H1 (cell line): ENCODE measurements at regions not wholly inside any gene's neighbourhood (a gene's known extent, or its start where the extent isn't known, plus 50 kb on each side); places are given as distances from the start of the nearest gene placed in this dataset.

Experiments used
- EGR1 ChIP-seq: IDR thresholded peaks from 2 replicates; pipeline ENCODE4 v1.6.1; 2011; ENCODE audit warnings: low read depth, low read length, borderline replicate concordance
- EZH2 ChIP-seq: fragments of 200-600 bp; sonication (generic); IDR thresholded peaks from 2 replicates; pipeline ENCODE4 v1.7.1; 2012; ENCODE audit warnings: low read depth, mild to moderate bottlenecking, moderate library complexity, low read length, inconsistent platforms; ENCODE audit not compliant: severe bottlenecking
- JUND ChIP-seq: IDR thresholded peaks from 2 replicates; pipeline ENCODE4 v1.6.1; 2011; ENCODE audit warnings: mild to moderate bottlenecking, improper control_type of control experiment, low read length
- SIN3A ChIP-seq, 2 experiments: IDR thresholded peaks in 1 of 2; conservative IDR thresholded peaks in 1 of 2; 2 replicates each; pipeline ENCODE4 v1.6.1; 2011 to 2012; ENCODE audit warnings: low read length in 2 of 2, improper control_type of control experiment in 1 of 2, low read depth in 1 of 2, mild to moderate bottlenecking in 1 of 2
- SRF ChIP-seq: IDR thresholded peaks from 2 replicates; pipeline ENCODE4 v1.6.1; 2011; ENCODE audit warnings: mild to moderate bottlenecking, low read depth, low read length, moderate library complexity
- TF ChIP-seq, protein P1 (sequence below), 3 experiments: IDR thresholded peaks; 1 replicate in 2 of 3; 2 replicates in 1 of 3; pipeline versions ENCODE4 v1.5.1 to v1.6.1; 2011; ENCODE audit warnings: low read length in 3 of 3, mild to moderate bottlenecking in 3 of 3, inconsistent platforms in 2 of 3, low read depth in 1 of 3, moderate library complexity in 1 of 3; ENCODE audit not compliant: insufficient read depth in 1 of 3; ENCODE audit errors: control extremely low read depth in 1 of 3

DNA sequence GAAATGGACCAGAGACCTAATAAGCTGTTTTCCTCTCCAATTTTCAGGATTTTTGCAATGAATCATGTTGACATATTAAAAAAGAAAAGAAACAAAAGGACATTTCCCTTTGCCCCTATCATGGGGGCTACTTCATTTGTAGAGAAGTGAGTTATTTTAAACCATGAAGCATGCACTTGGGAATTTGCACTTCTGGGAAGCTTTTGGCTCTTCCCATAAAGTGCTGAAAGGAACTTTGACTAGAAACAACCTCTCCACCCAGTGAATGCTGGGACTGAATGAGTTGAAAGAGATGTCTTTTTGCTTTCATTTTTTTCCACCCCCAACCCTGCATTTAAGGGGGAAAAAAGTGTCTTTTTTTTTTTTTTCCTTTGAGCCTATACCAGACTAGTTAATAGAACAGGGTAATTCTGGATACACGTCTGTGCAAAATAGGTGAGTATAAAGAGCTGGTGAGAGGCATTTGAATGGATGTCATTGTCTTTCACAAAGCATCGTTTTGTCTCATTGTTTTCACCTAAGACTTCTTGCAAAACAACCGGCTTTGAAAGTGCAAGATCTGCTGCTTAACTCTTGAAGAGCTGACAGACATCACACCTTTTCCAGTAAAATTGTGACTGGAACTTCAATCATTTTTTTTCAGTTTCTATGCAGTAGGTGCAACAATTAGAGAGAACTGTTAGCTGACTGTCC lies 138.7 kb upstream of the BACH2 start:
- no peak for TF ChIP-seq SIN3A (conservative IDR thresholded peaks at IDR 0.05 in 1 of 2, IDR thresholded peaks at IDR 0.05 in 1 of 2; ENCODE audit: low read depth in 1 of 2, low read length in 2 of 2)
- no peak for TF ChIP-seq EGR1
- TF ChIP-seq, protein P1, sequence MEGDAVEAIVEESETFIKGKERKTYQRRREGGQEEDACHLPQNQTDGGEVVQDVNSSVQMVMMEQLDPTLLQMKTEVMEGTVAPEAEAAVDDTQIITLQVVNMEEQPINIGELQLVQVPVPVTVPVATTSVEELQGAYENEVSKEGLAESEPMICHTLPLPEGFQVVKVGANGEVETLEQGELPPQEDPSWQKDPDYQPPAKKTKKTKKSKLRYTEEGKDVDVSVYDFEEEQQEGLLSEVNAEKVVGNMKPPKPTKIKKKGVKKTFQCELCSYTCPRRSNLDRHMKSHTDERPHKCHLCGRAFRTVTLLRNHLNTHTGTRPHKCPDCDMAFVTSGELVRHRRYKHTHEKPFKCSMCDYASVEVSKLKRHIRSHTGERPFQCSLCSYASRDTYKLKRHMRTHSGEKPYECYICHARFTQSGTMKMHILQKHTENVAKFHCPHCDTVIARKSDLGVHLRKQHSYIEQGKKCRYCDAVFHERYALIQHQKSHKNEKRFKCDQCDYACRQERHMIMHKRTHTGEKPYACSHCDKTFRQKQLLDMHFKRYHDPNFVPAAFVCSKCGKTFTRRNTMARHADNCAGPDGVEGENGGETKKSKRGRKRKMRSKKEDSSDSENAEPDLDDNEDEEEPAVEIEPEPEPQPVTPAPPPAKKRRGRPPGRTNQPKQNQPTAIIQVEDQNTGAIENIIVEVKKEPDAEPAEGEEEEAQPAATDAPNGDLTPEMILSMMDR (IDR thresholded peaks at IDR 0.05; ENCODE audit: control extremely low read depth in 1 of 3, insufficient read depth in 1 of 3, low read depth in 1 of 3, low read length in 3 of 3): no peak
- no peak for TF ChIP-seq JUND
- no peak for TF ChIP-seq SRF
- TF ChIP-seq EZH2: no peak
